GM19025 (cell line): ENCODE measurements at regions not wholly inside any gene's neighbourhood (a gene's known extent, or its start where the extent isn't known, plus 50 kb on each side); places are given as distances from the start of the nearest gene placed in this dataset.

ENCODE experiments used
- ATAC-seq: cut with Tn5 transposase; IDR thresholded peaks from one replicate; pipeline ENCODE4 v1.9.1; 2021; ENCODE audit warnings: mild to moderate bottlenecking, low read depth, moderate library complexity; ENCODE audit not compliant: unreplicated experiment

GRCh38 chr7:46537191-46537905, 616.3 kb upstream of the IGFBP3 start:
- no peak for ATAC-seq

DNA sequence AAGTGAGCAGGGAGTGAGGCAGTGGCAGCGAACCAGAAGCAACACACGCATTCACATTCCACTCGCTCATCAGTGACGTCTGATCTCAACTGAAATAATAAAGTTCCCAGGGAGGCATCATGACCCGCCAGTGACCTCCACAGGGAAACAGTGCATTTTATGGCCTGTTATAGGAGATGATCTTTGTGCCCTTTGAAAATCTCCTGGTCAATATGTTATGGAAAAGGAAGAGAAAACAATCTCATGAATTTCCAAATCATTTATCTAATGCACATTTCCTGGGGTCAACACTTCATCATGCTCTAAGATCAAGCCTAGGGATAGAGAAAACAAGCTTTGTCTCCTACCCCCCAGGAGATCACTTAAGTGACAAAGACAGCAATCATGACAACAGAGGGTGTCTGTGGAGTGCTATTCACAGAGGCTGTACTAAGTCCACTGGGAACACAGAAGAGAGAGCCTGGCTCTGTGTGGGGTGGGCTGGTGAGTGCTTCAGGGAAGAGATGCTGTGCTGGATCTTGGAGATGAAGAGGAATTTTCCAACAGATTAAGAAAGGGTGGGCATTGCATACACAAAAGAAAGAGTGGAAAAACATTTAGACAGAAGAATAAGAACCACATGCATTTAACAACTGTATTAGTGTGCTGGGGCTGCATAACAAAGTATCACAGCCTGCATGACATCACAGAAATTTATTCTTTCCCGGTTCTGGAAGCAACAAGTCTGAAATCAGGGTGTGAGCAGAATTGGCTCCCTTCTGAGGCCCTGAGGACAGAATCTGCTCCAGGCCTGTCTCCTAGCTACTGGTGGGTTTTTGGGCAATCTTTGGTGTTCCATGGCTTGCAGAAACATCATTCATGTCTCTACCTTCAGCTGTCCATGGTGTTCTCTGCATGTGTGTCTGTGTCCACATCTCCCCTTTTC, 613.9 kb upstream of the IGFBP3 start:
- no peak for ATAC-seq

DNA sequence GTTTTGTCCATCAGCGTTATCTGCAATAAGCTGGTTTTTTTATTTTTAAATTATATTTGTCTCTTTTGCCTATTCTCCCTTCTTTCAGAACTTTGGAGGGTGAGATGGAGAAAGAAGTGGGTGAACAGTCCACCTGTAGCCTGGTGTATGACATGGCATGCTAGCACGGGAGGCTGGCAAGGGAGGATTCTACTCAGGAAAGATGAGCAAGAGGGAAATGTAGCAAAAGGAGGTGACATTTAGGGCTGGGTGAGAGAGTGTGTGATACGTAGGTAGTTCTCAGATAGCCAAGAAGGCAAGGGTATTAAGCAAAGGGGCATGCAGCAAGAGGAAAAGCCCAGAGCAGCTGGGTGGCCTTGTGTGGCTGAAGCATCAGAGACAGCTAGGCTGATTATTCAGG, 612.9 kb upstream of the IGFBP3 start:
- no peak for ATAC-seq

DNA sequence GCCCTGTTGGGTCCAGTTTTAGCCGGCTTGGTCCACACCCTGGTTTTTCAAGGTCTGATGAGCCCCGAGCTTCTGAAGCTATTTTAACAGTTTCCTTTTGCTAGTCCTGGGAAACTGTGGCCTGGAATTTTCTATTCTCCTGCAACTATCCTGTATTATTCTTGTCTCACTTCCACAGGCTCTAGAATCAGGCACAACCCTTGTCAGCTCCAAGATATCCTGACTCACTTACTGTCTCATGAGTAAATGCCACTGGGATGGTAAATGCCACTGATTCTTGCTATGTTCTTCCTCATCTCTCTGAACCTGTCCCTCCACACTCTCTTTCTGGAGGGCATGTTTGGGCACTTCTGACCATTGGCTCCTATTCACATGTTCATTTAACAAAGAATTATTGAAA, 611.5 kb upstream of the IGFBP3 start:
- no peak for ATAC-seq

DNA sequence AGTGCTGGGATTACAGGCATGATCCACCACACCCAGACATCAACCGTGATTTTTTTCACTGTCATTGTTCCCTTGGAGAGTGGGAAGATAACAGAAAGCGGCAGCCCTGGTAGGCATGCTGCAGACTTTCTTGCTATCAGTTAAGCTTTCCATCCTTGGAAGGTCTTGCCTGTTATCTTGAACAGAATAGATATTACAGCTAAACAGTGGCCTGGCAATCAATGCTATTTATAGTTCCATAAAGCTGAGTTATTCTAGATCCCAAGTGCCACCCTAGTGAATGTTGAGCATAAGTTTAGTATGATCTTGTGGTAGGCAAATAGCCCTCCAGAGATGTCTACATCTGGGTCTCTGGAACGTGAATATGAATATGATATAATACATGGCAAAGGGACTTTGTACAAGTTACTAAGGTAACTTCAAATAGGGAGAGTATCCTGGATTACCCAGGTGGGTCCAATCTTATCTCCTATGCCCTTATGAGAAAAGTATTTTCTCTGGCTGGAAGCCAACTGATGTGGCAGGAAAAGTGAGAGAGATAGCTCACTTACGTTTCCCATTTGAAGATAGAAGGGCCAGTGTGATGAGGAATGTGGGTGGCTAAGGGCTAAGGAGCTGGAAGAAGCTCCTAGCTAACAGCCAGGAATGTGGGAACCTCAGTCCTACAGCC, 609.1 kb upstream of the IGFBP3 start:
- ATAC-seq: no peak

DNA sequence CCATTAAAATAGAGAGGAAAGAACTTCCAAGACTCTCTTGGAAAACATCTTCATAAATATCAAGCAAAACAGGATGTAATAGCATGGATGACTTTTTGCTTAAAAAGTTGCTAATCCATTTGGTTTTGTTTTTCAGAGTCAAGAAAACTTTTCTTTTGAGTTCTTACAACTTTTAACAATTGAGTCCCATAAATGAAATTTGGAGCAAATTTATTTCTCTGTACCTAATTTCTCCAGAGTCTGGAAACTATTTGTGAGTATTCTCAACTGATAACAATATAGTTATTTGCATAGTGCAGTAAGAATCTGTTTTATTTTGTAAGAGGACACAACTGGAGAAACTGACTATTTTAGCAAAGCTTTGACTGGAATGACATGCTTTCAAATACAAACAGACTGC, 606.3 kb upstream of the IGFBP3 start:
- no peak for ATAC-seq

GRCh38 chr7:46525876-46526275, 604.8 kb upstream of the IGFBP3 start:
- ATAC-seq: no peak

GRCh38 chr7:46524350-46524749, 603.3 kb upstream of the IGFBP3 start:
- ATAC-seq: no peak

DNA sequence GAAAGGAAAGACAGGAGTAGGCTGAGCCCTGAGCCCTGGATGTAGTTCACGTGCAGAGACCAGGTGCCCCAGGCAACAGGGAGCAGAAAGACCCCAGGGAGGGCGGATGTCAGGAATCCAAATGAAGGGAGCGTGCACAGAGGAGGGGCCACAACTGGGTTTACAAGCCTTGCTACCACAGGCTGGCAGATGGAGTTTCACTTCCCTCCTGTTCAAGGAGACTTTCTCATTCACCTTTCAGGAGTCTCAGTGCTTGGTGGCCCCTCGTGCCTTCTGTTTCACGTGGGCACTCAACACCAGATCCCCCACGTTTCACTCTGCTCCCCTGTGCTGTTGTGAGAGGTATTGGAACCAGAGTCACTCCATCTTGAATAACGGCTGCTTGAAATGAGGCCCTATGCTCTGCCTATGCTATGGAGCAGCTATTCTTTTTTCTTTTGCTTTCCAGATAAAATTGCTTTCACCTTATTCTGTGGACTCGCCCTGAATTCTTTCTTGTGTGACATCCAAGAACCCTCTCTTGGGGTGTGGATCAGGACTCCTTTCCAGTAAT, 601.4 kb upstream of the IGFBP3 start:
- no peak for ATAC-seq

DNA sequence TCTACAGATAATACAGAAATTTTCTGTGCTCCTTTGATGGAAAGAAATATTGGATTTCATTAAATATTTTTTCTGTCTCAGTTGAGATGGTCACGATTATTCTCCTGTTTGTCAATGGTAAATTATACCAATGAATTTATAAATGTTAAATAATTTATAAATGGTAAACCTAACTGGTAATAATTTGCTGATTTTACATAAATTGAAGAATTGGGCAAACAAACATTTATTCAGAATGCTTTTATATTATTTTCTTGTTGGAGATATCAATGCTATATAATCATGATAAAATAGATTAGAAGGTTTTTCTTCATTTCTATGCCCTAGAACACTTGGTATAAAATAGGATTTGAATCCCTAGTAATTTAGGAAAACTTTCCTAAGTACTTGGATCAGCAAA, 597.6 kb upstream of the IGFBP3 start:
- ATAC-seq: no peak

DNA sequence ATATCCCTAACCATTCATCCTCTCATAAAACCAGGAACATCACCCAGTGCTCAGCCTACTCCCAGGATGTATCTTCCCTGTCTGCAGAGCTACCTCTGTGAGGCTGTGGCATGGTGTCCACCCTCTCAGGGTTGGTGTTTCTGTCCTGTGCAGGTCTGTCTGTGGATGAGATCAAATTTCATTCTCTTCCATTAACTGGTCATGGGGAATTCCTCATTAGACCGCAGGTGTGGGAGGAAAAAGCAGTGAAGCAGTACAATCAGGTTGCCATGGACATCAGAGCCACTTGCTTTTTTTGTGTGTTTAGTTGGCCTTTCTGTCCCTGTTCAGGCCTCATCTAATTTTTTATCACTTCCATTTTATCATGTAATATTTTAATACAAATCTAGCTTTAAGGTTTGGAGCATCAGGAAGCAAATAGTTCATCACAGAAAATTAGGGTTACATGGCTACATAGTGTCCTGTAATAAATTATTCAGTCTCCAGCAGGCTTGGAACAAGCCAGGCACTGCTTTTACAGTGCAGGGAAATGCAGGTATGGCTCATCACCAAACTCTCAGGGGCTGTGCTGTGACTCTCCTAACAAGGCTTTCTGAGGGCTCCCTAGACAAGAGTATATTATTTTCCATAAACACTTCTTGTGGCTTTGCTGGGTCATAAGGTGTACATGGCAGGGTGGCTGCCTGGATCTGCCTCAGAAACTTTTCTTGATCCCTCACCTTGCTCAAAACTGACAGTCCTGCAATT, 594.9 kb upstream of the IGFBP3 start:
- ATAC-seq: no peak

DNA sequence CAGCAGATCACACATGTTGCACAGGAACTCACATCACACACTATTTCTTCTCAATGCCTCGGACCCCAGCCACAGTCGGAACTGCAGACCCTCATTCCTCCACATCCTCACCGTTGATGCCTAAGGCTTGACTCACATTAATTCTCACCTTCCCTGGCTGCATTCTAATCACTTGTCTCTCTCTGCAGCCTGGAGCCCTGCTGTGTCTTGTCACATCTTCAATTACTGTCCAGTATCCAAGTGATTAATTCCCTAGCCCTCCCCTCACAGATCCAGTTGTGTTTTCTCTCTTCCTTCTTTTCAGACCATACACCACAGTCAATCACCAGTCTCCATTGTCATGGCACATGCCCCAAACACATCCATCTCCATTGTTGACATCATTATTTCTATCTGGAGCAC, 592.4 kb upstream of the IGFBP3 start:
- no peak for ATAC-seq

DNA sequence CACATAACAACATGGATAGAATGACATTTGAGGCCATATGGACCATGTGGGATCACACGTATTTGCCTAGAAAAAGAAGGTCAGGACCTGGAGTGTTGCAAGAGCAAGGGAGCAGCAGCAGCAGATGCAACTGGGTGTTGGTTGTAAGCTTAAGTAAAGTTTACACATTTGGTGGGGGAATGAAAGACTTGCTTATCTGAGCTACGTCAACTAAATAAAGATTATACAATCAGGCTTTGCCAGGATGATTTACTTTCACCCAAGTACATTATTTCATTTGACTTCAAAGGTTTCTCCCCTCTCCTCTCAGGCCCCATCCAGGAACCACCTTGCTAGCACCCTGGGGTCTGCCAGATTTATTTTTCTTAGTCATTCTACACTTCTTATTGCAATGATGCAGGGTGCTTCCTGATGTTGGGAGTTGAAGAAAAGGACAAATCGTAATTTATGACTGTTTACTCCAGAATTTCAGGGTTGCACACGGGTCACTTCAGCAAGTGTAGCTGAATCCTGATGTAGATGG, 591.9 kb upstream of the IGFBP3 start:
- no peak for ATAC-seq

DNA sequence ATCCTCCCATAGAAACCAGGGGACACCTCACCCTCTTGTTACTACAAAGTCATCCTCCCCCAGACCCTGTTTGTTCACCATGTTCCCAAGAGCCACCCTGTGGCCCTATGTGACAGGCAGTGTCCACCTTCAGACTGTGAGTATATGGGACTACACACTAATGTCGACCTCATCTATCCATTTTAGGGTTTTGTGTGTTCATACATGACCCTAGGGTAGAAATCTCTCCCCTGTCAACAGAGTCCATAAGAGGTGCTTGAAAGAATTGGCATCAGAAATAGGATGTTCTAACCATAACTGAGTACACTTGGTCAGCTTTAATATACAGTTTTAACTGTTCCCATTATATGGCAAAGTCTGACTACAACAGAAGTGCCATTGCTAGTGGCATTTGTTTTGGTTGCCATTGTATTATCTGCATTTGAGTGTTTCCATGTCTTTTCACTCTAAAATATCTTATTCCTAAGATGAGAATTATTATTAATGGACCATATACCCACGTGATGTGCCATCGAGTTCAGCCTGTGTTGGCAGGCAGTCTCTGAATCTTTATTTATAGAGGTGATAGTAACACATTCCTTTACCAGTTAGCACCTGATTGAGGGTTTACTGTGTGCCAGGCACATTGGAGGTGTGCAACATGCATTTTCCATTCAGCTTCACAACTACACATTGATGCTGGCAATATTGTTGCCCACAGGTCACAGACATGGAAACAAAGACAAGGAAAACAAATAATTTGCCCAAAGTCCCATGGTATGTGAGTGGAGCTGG, 590.6 kb upstream of the IGFBP3 start:
- ATAC-seq: no peak

DNA sequence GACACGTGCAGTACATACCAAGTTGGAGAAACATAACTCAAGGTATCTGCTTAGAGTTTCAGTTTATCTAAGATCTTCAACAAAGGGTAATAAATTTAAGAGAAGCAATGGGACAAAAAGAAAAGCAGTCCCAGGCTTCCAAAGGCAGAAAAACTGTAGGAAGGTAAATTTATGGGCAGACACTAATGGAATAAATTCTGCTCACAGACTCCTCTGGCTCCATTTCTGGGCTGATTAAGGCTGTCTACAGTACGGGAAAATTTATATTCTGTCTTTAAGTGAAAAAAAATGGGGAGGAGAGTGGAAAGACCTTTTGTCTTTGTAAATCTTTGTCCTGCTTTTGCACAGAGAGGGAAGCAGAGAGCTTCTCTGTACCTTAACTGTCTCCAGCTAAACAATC, 587.5 kb upstream of the IGFBP3 start:
- ATAC-seq: no peak

- ATAC-seq: no peak
Observed at GRCh38 chr7:46507560-46507959, 586.5 kb upstream of the IGFBP3 start.

GRCh38 chr7:46494441-46494840, 573.4 kb upstream of the IGFBP3 start:
- ATAC-seq: no peak

DNA sequence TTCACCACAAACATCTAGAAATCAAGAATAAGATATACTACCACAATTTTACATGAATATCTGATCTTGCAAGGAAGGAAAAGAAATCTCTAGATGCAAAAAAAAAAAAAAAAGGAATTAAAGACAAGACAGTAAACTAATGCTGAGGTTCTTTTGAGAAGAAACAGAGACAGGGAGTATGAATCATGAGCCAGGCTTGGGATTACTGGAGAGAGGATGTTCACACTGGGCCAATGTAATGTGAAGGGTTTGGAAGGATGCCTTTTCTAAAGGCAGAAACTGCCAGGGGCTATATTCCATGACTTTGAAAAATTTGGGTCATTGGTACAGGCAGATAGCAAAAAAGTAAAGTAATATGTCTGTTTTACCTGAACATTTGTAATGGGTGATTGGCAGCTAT, 573.0 kb upstream of the IGFBP3 start:
- no peak for ATAC-seq

GRCh38 chr7:46493196-46493595, 572.1 kb upstream of the IGFBP3 start:
- no peak for ATAC-seq
